ENCODE measurements at regions not wholly inside any gene's neighbourhood (a gene's known extent, or its start where the extent isn't known, plus 50 kb on each side); places are given as distances from the start of the nearest gene placed in this dataset.

- TF ChIP-seq CTCF (IDR thresholded peaks at IDR 0.05; ENCODE audit: poor library complexity, severe bottlenecking) = no peak
- TF ChIP-seq EP300 (conservative IDR thresholded peaks at IDR 0.05; ENCODE audit: poor library complexity, severe bottlenecking) = no peak
Measured at GRCh38 chr14:98382662-98383061, 889.3 kb downstream of the BCL11B start (continued).

GRCh38 chr14:98385851-98386250 lies 886.1 kb downstream of the BCL11B start:
- Histone ChIP-seq H3K4me2 (ENCODE audit: low read length) (no peak overlapping the region), H3K9me3 (ENCODE audit: low read length) (no peaks in the 10 kb centered on the region), H3K4me3 (ENCODE audit: low read length) (no peak overlapping the region), H3F3A (ENCODE audit: insufficient read depth, low read length, poor library complexity, severe bottlenecking) (no peaks in the 10 kb centered on the region), H3K9ac (ENCODE audit: low read length) (no peak overlapping the region), H2AFZ (ENCODE audit: low read depth, low read length) (no peak overlapping the region), H3K27ac (ENCODE audit: low read length) (no peak overlapping the region), H4K20me1 (ENCODE audit: insufficient read depth) (no peaks in the 10 kb centered on the region), H3K9me2 (ENCODE audit: insufficient read depth, low read length) (no peaks in the 10 kb centered on the region), H3K36me3 (ENCODE audit: insufficient read depth, low read length) (no peaks in the 10 kb centered on the region), H3K79me2 (replicated peaks; ENCODE audit: insufficient read depth, low read length) (no peaks in the 10 kb centered on the region), H3K27me3 (ENCODE audit: insufficient read depth, low read depth, low read length) (no peaks in the 10 kb centered on the region)
- no peak for TF ChIP-seq RAD21 (conservative IDR thresholded peaks at IDR 0.05)
- TF ChIP-seq MXI1 (conservative IDR thresholded peaks at IDR 0.05; ENCODE audit: poor library complexity, severe bottlenecking) = no peak
- TF ChIP-seq TAF1 (IDR thresholded peaks at IDR 0.05; ENCODE audit: low read depth) = no peak
- no peak for TF ChIP-seq POLR2AphosphoS5 (IDR thresholded peaks at IDR 0.05)
- no peak for TF ChIP-seq CTCF (IDR thresholded peaks at IDR 0.05; ENCODE audit: poor library complexity, severe bottlenecking)
- TF ChIP-seq REST (IDR thresholded peaks at IDR 0.05; ENCODE audit: borderline replicate concordance) = no peak
- TF ChIP-seq EZH2 (IDR thresholded peaks at IDR 0.05; ENCODE audit: borderline replicate concordance, insufficient read depth, low read length, poor library complexity, severe bottlenecking) = no peak
- TF ChIP-seq EP300 (conservative IDR thresholded peaks at IDR 0.05; ENCODE audit: poor library complexity, severe bottlenecking) = no peak
- no peak for TF ChIP-seq SMC3 (conservative IDR thresholded peaks at IDR 0.05; ENCODE audit: poor library complexity)

GRCh38 chr14:98391061-98391460 lies 880.9 kb downstream of the BCL11B start:
- H3K9ac ChIP-seq (ENCODE audit: low read length) = no peak overlapping the region
- H4K20me1 ChIP-seq (ENCODE audit: insufficient read depth) = no peaks in the 10 kb centered on the region
- no peak overlapping the region for H3K4me2 ChIP-seq (ENCODE audit: low read length)
- H3K27ac ChIP-seq (ENCODE audit: low read length) = no peak overlapping the region
- H3K36me3 ChIP-seq (ENCODE audit: insufficient read depth, low read length) = no peaks in the 10 kb centered on the region
- H3K9me2 ChIP-seq (ENCODE audit: insufficient read depth, low read length) = no peaks in the 10 kb centered on the region
- H3F3A ChIP-seq (ENCODE audit: insufficient read depth, low read length, poor library complexity, severe bottlenecking) = no peaks in the 10 kb centered on the region
- no peak overlapping the region for H3K4me3 ChIP-seq (ENCODE audit: low read length)
- H3K79me2 ChIP-seq (replicated peaks; ENCODE audit: insufficient read depth, low read length) = no peaks in the 10 kb centered on the region
- no peaks in the 10 kb centered on the region for H3K9me3 ChIP-seq (ENCODE audit: low read length)
- H2AFZ ChIP-seq (ENCODE audit: low read depth, low read length) = no peak overlapping the region
- no peaks in the 10 kb centered on the region for H3K27me3 ChIP-seq (ENCODE audit: insufficient read depth, low read depth, low read length)
- TF ChIP-seq REST (IDR thresholded peaks at IDR 0.05; ENCODE audit: borderline replicate concordance) = no peak
- TF ChIP-seq SMC3 (conservative IDR thresholded peaks at IDR 0.05; ENCODE audit: poor library complexity) = no peak
- no peak for TF ChIP-seq RAD21 (conservative IDR thresholded peaks at IDR 0.05)
- TF ChIP-seq POLR2AphosphoS5 (IDR thresholded peaks at IDR 0.05) = no peak
- TF ChIP-seq MXI1 (conservative IDR thresholded peaks at IDR 0.05; ENCODE audit: poor library complexity, severe bottlenecking) = no peak
- no peak for TF ChIP-seq TAF1 (IDR thresholded peaks at IDR 0.05; ENCODE audit: low read depth)
- TF ChIP-seq EP300 (conservative IDR thresholded peaks at IDR 0.05; ENCODE audit: poor library complexity, severe bottlenecking) = no peak
- TF ChIP-seq EZH2 (IDR thresholded peaks at IDR 0.05; ENCODE audit: borderline replicate concordance, insufficient read depth, low read length, poor library complexity, severe bottlenecking) = no peak

Measured in neural cell (in vitro differentiated cells).